ENCODE measurements at regions not wholly inside any gene's neighbourhood (a gene's known extent, or its start where the extent isn't known, plus 50 kb on each side); places are given as distances from the start of the nearest gene placed in this dataset.

DNA sequence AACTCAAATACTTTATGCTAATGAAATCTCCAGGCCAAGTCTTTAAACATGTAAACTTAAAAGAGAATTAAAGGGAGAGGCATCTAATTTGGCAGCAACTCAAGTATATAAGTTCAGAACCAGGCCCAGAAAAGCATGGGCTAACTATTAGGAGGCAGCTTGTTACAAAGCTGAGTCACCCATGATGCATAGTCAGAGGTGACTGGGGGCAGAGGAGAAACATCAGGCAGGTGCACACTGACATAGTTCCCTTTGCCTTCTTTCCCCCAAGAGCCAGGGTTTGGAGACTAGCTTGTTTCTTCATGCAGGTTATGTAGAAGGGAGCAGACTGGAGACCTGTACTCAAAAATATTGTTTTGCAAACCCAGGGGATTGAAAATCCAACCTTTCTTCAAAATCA lies 619.0 kb downstream of the SOX6 start:
- Histone ChIP-seq H3K27me3 (ENCODE audit: low read depth) (peaks cover 13% of the 10 kb centered on the region), H3K27ac (replicated peaks) (no peak overlapping the region), H3K9me3 (replicated peaks) (no peaks in the 10 kb centered on the region), H3K36me3 (no peaks in the 10 kb centered on the region), H3K4me1 (no peaks in the 10 kb centered on the region), H3K4me3 (no peak overlapping the region)
- intact Hi-C loops (cut with micrococcal nuclease): no loop called here
- DNase-seq: no peak
- TF ChIP-seq, protein P1, sequence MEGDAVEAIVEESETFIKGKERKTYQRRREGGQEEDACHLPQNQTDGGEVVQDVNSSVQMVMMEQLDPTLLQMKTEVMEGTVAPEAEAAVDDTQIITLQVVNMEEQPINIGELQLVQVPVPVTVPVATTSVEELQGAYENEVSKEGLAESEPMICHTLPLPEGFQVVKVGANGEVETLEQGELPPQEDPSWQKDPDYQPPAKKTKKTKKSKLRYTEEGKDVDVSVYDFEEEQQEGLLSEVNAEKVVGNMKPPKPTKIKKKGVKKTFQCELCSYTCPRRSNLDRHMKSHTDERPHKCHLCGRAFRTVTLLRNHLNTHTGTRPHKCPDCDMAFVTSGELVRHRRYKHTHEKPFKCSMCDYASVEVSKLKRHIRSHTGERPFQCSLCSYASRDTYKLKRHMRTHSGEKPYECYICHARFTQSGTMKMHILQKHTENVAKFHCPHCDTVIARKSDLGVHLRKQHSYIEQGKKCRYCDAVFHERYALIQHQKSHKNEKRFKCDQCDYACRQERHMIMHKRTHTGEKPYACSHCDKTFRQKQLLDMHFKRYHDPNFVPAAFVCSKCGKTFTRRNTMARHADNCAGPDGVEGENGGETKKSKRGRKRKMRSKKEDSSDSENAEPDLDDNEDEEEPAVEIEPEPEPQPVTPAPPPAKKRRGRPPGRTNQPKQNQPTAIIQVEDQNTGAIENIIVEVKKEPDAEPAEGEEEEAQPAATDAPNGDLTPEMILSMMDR (IDR thresholded peaks at IDR 0.05; ENCODE audit: borderline replicate concordance): no peak

DNA sequence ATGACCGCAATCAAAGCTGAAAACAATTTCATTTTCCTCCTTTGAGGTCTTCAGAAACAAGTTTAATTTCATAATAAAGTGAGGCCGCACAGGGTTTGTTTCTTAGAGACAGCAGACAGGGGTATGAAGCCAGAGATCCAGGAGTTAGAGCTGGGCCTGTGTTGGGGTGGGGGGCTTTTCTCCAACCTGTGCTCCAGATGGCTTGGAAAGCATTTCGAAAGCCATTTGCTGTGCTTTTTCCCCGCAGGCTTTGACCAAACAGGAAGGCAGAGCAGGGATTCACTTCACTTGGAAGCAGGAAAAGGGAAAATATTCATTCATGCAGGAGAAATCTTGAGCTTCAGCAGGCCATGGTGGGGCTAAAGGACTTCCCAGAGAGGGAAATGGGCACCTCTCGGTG lies 617.4 kb downstream of the SOX6 start:
- DNase-seq: no peak
- Histone ChIP-seq H3K4me3 (no peak overlapping the region), H3K9me3 (replicated peaks) (no peaks in the 10 kb centered on the region), H3K27ac (replicated peaks) (no peak overlapping the region), H3K36me3 (no peaks in the 10 kb centered on the region), H3K4me1 (no peaks in the 10 kb centered on the region), H3K27me3 (ENCODE audit: low read depth) (peaks cover 13% of the 10 kb centered on the region)
- intact Hi-C loops (cut with micrococcal nuclease): no loop called here
- TF ChIP-seq, protein P1 (IDR thresholded peaks at IDR 0.05; ENCODE audit: borderline replicate concordance): no peak

DNA sequence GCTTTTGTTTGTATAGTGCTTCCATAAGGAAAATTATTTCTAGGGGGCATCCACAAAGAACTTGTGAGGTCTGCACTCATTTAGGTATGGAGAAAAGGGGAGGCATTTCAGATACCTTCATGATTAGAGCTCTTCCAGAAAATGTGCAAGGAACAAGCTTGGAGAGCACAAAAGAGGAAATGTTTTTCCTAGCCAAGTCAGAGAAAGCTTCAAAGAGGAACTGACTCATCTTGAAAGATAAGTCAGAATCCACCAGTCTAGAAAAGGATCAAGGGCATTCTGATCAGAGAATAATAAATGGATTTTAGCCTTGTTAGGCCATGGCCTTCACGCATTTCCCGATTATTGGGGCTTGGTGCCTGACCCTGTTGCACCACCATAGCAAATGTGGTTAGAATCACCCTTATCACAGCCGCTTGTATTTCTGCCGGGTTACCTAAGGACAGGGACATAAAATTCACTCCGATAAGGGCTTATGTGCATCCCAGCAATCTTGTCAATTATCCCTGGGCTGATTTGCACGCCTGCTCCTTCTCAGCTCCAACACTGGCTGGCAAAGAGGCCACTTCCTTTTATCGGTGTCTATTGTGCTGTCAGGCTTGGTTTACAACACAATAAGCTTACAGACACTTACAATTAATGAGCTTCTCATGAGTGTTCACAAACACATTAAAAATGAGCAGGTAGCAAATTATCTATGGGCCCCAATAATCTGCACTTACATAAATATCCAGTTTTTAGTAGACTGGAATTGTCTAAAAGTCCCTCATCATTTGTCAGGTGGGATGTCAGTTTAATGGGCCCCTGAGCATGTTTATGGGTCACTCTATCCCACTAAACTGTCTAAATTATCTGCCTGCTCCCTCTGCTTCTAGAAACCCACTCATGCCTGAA lies 613.5 kb downstream of the SOX6 start:
- H3K27me3 ChIP-seq (ENCODE audit: low read depth): peaks cover 5% of the 10 kb centered on the region
- H3K9me3 ChIP-seq (replicated peaks): no peaks in the 10 kb centered on the region
- TF ChIP-seq, protein P1 (IDR thresholded peaks at IDR 0.05; ENCODE audit: borderline replicate concordance): no peak
- intact Hi-C loops (cut with micrococcal nuclease): no loop called here
- no peak for DNase-seq
- H3K4me1 ChIP-seq: no peaks in the 10 kb centered on the region
- H3K27ac ChIP-seq (replicated peaks): no peak overlapping the region
- H3K36me3 ChIP-seq: no peaks in the 10 kb centered on the region
- H3K4me3 ChIP-seq: no peak overlapping the region

DNA sequence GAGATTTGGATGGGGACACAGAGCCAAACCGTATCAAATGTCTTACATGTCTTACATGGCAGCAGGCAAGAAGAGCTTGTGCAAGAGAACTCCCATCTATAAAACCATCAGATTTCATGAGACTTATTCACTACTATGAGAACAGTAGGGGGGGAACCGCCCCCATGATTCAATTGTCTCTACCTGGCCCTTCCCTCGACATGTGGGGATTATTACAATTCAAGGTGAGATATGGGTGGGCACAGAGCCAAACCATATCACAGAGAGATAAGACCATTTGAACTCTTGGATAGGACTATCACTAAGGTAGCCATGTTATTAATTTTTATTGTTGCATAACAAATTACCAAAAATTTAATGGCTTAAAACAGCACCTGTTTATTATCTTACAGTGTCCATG lies 611.7 kb downstream of the SOX6 start:
- no peak for DNase-seq
- no peaks in the 10 kb centered on the region for H3K27me3 ChIP-seq (ENCODE audit: low read depth)
- H3K4me3 ChIP-seq: no peak overlapping the region
- no peak overlapping the region for H3K27ac ChIP-seq (replicated peaks)
- TF ChIP-seq, protein P1 (IDR thresholded peaks at IDR 0.05; ENCODE audit: borderline replicate concordance): no peak
- intact Hi-C loops (cut with micrococcal nuclease): no loop called here
- H3K4me1 ChIP-seq: no peaks in the 10 kb centered on the region
- H3K36me3 ChIP-seq: no peaks in the 10 kb centered on the region
- no peaks in the 10 kb centered on the region for H3K9me3 ChIP-seq (replicated peaks)

DNA sequence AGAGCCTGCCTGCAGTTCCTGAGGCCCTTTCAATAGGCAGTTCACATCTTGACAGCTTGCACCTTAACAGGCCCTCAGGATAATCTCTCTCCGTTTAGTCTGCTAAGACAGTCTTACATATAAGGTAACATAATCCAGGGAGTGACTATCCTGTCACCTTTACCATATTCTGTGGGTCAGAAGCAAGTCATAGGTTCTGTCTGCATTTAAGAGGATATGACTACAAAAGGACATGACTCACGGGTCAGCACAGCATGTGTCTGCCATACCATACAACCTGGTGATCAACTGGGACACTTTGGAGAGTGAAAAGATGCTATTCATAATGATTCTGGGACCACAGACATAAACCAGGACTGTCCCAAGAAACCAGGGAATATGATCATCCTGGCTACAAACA lies 611.1 kb downstream of the SOX6 start:
- Histone ChIP-seq H3K27ac (replicated peaks) (no peak overlapping the region), H3K4me1 (no peaks in the 10 kb centered on the region), H3K4me3 (no peak overlapping the region), H3K36me3 (no peaks in the 10 kb centered on the region), H3K27me3 (ENCODE audit: low read depth) (no peaks in the 10 kb centered on the region), H3K9me3 (replicated peaks) (no peaks in the 10 kb centered on the region)
- intact Hi-C loops (cut with micrococcal nuclease): no loop called here
- no peak for DNase-seq
- TF ChIP-seq, protein P1 (IDR thresholded peaks at IDR 0.05; ENCODE audit: borderline replicate concordance): no peak
